Ishikawa (cell line): ENCODE measurements at regions not wholly inside any gene's neighbourhood (a gene's known extent, or its start where the extent isn't known, plus 50 kb on each side); places are given as distances from the start of the nearest gene placed in this dataset.

Experiments used
- CEBPB ChIP-seq: IDR thresholded peaks from 2 replicates; pipeline ENCODE4 v1.6.1; 2012
- CREB1 ChIP-seq: IDR thresholded peaks from 2 replicates; pipeline ENCODE4 v1.6.1; 2012; ENCODE audit warnings: low read depth
- EGR1 ChIP-seq: IDR thresholded peaks from 2 replicates; pipeline ENCODE4 v1.6.1; 2012
- EP300 ChIP-seq: IDR thresholded peaks from 2 replicates; pipeline ENCODE4 v1.6.1; 2012; ENCODE audit warnings: borderline replicate concordance
- FOXM1 ChIP-seq: IDR thresholded peaks from 2 replicates; pipeline ENCODE4 v1.6.1; 2012; ENCODE audit warnings: low read depth, borderline replicate concordance
- MAX ChIP-seq: IDR thresholded peaks from 2 replicates; pipeline ENCODE4 v1.6.1; 2012
- NFIC ChIP-seq: IDR thresholded peaks from 2 replicates; pipeline ENCODE4 v1.6.1; 2012
- RAD21 ChIP-seq: IDR thresholded peaks from 2 replicates; pipeline ENCODE4 v1.6.1; 2012; ENCODE audit warnings: low read depth
- REST ChIP-seq: IDR thresholded peaks from 2 replicates; pipeline ENCODE4 v1.6.1; 2012; ENCODE audit warnings: low read depth, mild to moderate bottlenecking
- TAF1 ChIP-seq: IDR thresholded peaks from 2 replicates; pipeline ENCODE4 v1.6.1; 2012; ENCODE audit warnings: low read depth, mild to moderate bottlenecking
- TCF12 ChIP-seq: IDR thresholded peaks from 2 replicates; pipeline ENCODE4 v1.6.1; 2012; ENCODE audit warnings: low read depth
- TEAD4 ChIP-seq: IDR thresholded peaks from 2 replicates; pipeline ENCODE4 v1.6.1; 2012
- USF1 ChIP-seq: IDR thresholded peaks from 2 replicates; pipeline ENCODE4 v1.6.1; 2012
- YY1 ChIP-seq: IDR thresholded peaks from 2 replicates; pipeline ENCODE4 v1.6.1; 2012; ENCODE audit warnings: low read depth
- ZBTB7A ChIP-seq: IDR thresholded peaks from 2 replicates; pipeline ENCODE4 v1.6.1; 2012; ENCODE audit warnings: low read depth

GRCh38 chrX:109199726-109200125 is 282.2 kb downstream of the GUCY2F start:
- TF ChIP-seq TCF12 (no peak), FOXM1 (no peak), RAD21 (no peak), EGR1 (no peak), TEAD4 (no peak), NFIC (no peak), ZBTB7A (no peak), REST (no peak), TAF1 (no peak), CREB1 (no peak), MAX (no peak), CEBPB (no peak), USF1 (no peak), YY1 (no peak)

- TF ChIP-seq NFIC = no peak
- no peak for TF ChIP-seq TCF12
These were observed 291.3 kb downstream of the GUCY2F start for GRCh38 chrX:109190542-109190941.

- TF ChIP-seq NFIC = no peak
- TF ChIP-seq MAX = no peak
- TF ChIP-seq EGR1 = no peak
- TF ChIP-seq FOXM1 = no peak
- no peak for TF ChIP-seq ZBTB7A
- no peak for TF ChIP-seq TAF1
- TF ChIP-seq REST = no peak
These were observed 294.3 kb downstream of the GUCY2F start for GRCh38 chrX:109187473-109188168.

- no peak for TF ChIP-seq EP300
These were observed 294.9 kb downstream of the GUCY2F start for GRCh38 chrX:109186939-109187338.

- no peak for TF ChIP-seq TEAD4
- TF ChIP-seq TAF1 = no peak
- no peak for TF ChIP-seq NFIC
These were observed 297.3 kb downstream of the GUCY2F start for GRCh38 chrX:109184506-109185139.

GRCh38 chrX:109172091-109172602 is 309.7 kb downstream of the GUCY2F start:
- TF ChIP-seq EGR1 = no peak
- no peak for TF ChIP-seq YY1

GRCh38 chrX:109155161-109155560 is 326.7 kb downstream of the GUCY2F start:
- TF ChIP-seq ZBTB7A = no peak
- TF ChIP-seq RAD21 = no peak
- no peak for TF ChIP-seq CEBPB
- TF ChIP-seq FOXM1 = no peak
- TF ChIP-seq CREB1 = no peak
- TF ChIP-seq TEAD4 = no peak
- TF ChIP-seq EP300 = no peak
- TF ChIP-seq EGR1 = no peak
- TF ChIP-seq TCF12 = no peak
- no peak for TF ChIP-seq YY1
- TF ChIP-seq NFIC = no peak

- TF ChIP-seq TCF12 = no peak
- TF ChIP-seq REST = no peak
- TF ChIP-seq CREB1 = no peak
These were observed 341.4 kb downstream of the GUCY2F start for GRCh38 chrX:109140463-109140862.
